MCF 10A (cell line): ENCODE measurements at regions not wholly inside any gene's neighbourhood (a gene's known extent, or its start where the extent isn't known, plus 50 kb on each side); places are given as distances from the start of the nearest gene placed in this dataset.

Source experiments
- BruUV-seq: library from RNA; stranded (reverse); fragments of 400-500 nt; replicated peaks from 2 replicates; lab custom pipeline; 2021; lab: Mats Ljungman, UMichigan
- CTCF ChIA-PET: fragments of 300-600 bp; sonication (Branson Sonifier 250); formaldehyde crosslinking; extraction: SDS; loops from one replicate; lab custom pipeline; 2021; ENCODE audit warnings: antibody characterized with exemption, inconsistent platforms; lab: Yijun Ruan, JAX
- POLR2A ChIA-PET: fragments of 300-600, 350-650 bp; sonication (Branson Sonifier 250); formaldehyde crosslinking; extraction: SDS; loops from one replicate; lab custom pipeline; 2020; ENCODE audit warnings: antibody characterized with exemption, inconsistent platforms; lab: Yijun Ruan, JAX
- DNase-seq: peaks from one replicate; pipeline ENCODE4 v3.0.0-alpha.2; 2018; ENCODE audit not compliant: unreplicated experiment
- H3K27ac Mint-ChIP-seq: one replicate; pipeline ENCODE4 v1.8.0; 2022; ENCODE audit warnings: mild to moderate bottlenecking, low read depth, mixed read lengths; ENCODE audit not compliant: unreplicated experiment
- H3K27me3 Mint-ChIP-seq: one replicate; pipeline ENCODE4 v1.8.0; 2022; ENCODE audit warnings: mixed read lengths; ENCODE audit not compliant: insufficient read depth, unreplicated experiment
- H3K36me3 Mint-ChIP-seq: one replicate; pipeline ENCODE4 v1.8.0; 2022; ENCODE audit warnings: mild to moderate bottlenecking, moderate library complexity, mixed read lengths; ENCODE audit not compliant: insufficient read depth, unreplicated experiment
- H3K4me1 Mint-ChIP-seq: one replicate; pipeline ENCODE4 v1.8.0; 2022; ENCODE audit warnings: mixed read lengths; ENCODE audit not compliant: insufficient read depth, unreplicated experiment
- H3K4me3 Mint-ChIP-seq: one replicate; pipeline ENCODE4 v1.8.0; 2022; ENCODE audit warnings: mild to moderate bottlenecking, moderate library complexity, mixed read lengths; ENCODE audit not compliant: unreplicated experiment
- H3K9me3 Mint-ChIP-seq: one replicate; pipeline ENCODE4 v1.8.0; 2022; ENCODE audit warnings: mixed read lengths; ENCODE audit not compliant: unreplicated experiment
- intact Hi-C: fragments of 100-400 bp; cut with micrococcal nuclease; formaldehyde crosslinking; loops from 2 replicates; pipeline ENCODE4 v1.14.1; 2022
- TF ChIP-seq, protein P1 (sequence below): fragments of 200-600 bp; IDR thresholded peaks from one replicate; pipeline ENCODE4 v1.8.0; 2022; ENCODE audit warnings: antibody characterized with exemption, mild to moderate bottlenecking; ENCODE audit not compliant: unreplicated experiment

DNA sequence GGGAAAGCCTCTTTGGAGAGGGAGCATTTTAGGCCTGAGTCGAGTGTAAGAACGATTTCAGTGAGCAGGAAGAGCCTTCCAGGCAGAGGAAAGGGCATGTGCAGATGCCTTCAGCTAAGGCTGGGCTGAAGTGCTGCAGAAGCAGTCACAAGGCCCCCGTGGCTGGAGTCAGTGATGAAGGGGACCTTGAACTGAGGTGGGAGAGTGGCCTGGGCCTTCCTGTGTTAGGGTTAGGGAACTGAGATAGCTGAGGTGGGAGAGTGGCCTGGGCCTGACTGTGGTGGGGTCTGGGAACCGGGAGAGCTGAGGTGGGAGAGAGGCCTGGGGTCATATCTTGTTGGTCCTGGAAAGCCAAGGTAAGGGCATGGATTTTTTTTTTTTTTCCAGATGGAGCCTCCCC is 50.9 kb upstream of the ETV3 start:
- H3K36me3 Mint-ChIP-seq: no peaks in the 10 kb centered on the region
- intact Hi-C loops: no loop called here
- ChIA-PET POLR2A (no interaction called here), CTCF (interaction anchor here (0.6 to 7.9 kb wide), 12 partner anchors 6 to 769 kb away, joined by 3 to 75 read pairs (median 5); no protein-coding TSS in a partner anchor)
- BruUV-seq: no TSS peak
- DNase-seq: no peak
- H3K4me1 Mint-ChIP-seq: peaks cover 6% of the 10 kb centered on the region
- H3K4me3 Mint-ChIP-seq: no peak overlapping the region
- H3K27me3 Mint-ChIP-seq: peaks cover 57% of the 10 kb centered on the region
- no peak overlapping the region for H3K27ac Mint-ChIP-seq
- TF ChIP-seq, protein P1, sequence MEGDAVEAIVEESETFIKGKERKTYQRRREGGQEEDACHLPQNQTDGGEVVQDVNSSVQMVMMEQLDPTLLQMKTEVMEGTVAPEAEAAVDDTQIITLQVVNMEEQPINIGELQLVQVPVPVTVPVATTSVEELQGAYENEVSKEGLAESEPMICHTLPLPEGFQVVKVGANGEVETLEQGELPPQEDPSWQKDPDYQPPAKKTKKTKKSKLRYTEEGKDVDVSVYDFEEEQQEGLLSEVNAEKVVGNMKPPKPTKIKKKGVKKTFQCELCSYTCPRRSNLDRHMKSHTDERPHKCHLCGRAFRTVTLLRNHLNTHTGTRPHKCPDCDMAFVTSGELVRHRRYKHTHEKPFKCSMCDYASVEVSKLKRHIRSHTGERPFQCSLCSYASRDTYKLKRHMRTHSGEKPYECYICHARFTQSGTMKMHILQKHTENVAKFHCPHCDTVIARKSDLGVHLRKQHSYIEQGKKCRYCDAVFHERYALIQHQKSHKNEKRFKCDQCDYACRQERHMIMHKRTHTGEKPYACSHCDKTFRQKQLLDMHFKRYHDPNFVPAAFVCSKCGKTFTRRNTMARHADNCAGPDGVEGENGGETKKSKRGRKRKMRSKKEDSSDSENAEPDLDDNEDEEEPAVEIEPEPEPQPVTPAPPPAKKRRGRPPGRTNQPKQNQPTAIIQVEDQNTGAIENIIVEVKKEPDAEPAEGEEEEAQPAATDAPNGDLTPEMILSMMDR: no peak
- no peaks in the 10 kb centered on the region for H3K9me3 Mint-ChIP-seq
